NT2/D1 (cell line): ENCODE measurements at regions not wholly inside any gene's neighbourhood (a gene's known extent, or its start where the extent isn't known, plus 50 kb on each side); places are given as distances from the start of the nearest gene placed in this dataset.

Experiments
- SUZ12 ChIP-seq: IDR thresholded peaks from 2 replicates; pipeline ENCODE4 v1.6.1; 2011; ENCODE audit not compliant: insufficient read length, insufficient read depth; ENCODE audit errors: extremely low read depth
- YY1 ChIP-seq: IDR thresholded peaks from 2 replicates; pipeline ENCODE4 v1.6.1; 2011; ENCODE audit not compliant: insufficient read length, insufficient read depth

DNA sequence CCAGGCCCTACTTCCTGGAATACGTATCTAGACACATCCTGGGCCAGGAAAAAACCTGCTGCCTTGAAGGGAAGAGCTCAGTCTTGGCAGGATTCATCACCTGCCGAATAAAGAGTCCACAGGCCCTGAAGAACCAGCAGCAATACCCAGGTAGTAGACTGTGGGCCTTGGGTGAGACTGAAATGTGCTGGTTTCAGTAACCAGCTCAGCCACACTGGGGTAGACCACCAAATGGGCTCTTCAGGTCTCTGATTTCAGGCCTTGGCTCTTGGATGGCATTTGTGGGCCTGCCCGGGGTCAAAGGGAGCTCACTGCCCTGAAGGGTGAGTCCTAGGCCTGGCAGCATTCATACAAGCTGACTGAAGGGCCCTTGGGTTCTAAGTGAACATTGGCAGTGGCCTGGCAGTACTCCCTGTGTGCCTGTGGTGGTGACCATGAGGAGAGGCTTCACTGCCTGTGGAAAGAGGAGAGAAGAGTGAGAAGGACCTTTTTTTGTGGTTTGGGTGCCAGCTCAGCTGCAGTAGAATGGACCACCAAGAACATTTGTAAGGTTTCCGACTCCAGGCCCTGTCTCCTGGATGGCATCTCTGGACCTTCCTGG is 175.1 kb downstream of the ANKRD30B start:
- TF ChIP-seq YY1 (no peak), SUZ12 (no peak)
